ENCODE measurements at regions not wholly inside any gene's neighbourhood (a gene's known extent, or its start where the extent isn't known, plus 50 kb on each side); places are given as distances from the start of the nearest gene placed in this dataset.

GRCh38 chr6:21332660-21333059 lies 260.9 kb upstream of the SOX4 start:
- H3K4me3 ChIP-seq, result no peak overlapping the region
- H3K27ac ChIP-seq, result no peak overlapping the region
- TF ChIP-seq CTCF (IDR thresholded peaks at IDR 0.05), result no peak
- no peak for DNase-seq (ENCODE audit: low spot score)

- DNase-seq (ENCODE audit: low spot score), result no peak
- no peak for TF ChIP-seq CTCF (IDR thresholded peaks at IDR 0.05)
- no peak overlapping the region for H3K27ac ChIP-seq
- H3K4me3 ChIP-seq, result no peak overlapping the region
These were observed 259.8 kb upstream of the SOX4 start for GRCh38 chr6:21333715-21334114.

GRCh38 chr6:21334651-21335050 lies 258.9 kb upstream of the SOX4 start:
- no peak for TF ChIP-seq CTCF (IDR thresholded peaks at IDR 0.05)
- no peak overlapping the region for H3K4me3 ChIP-seq
- H3K27ac ChIP-seq, result no peak overlapping the region
- DNase-seq (ENCODE audit: low spot score), result no peak

- no peak for DNase-seq (ENCODE audit: low spot score)
- no peak overlapping the region for H3K4me3 ChIP-seq
- no peak for TF ChIP-seq CTCF (IDR thresholded peaks at IDR 0.05)
- H3K27ac ChIP-seq, result no peak overlapping the region
These were observed 258.0 kb upstream of the SOX4 start for GRCh38 chr6:21335591-21335990.

- no peak for DNase-seq (ENCODE audit: low spot score)
- Histone ChIP-seq H3K27ac (no peak overlapping the region), H3K4me3 (no peak overlapping the region)
- no peak for TF ChIP-seq CTCF (IDR thresholded peaks at IDR 0.05)
These were observed 256.3 kb upstream of the SOX4 start for GRCh38 chr6:21337263-21337662.

- Histone ChIP-seq H3K27ac (no peak overlapping the region), H3K4me3 (no peak overlapping the region)
- no peak for DNase-seq (ENCODE audit: low spot score)
- TF ChIP-seq CTCF (IDR thresholded peaks at IDR 0.05), result no peak
These were observed 253.0 kb upstream of the SOX4 start for GRCh38 chr6:21340573-21340972.

- no peak overlapping the region for H3K27ac ChIP-seq
- no peak overlapping the region for H3K4me3 ChIP-seq
- DNase-seq (ENCODE audit: low spot score), result no peak
- no peak for TF ChIP-seq CTCF (IDR thresholded peaks at IDR 0.05)
These were observed 251.6 kb upstream of the SOX4 start for GRCh38 chr6:21341910-21342309.

Data from coronary artery (tissue), 2 donors.